ENCODE measurements at regions not wholly inside any gene's neighbourhood (a gene's known extent, or its start where the extent isn't known, plus 50 kb on each side); places are given as distances from the start of the nearest gene placed in this dataset.

DNA sequence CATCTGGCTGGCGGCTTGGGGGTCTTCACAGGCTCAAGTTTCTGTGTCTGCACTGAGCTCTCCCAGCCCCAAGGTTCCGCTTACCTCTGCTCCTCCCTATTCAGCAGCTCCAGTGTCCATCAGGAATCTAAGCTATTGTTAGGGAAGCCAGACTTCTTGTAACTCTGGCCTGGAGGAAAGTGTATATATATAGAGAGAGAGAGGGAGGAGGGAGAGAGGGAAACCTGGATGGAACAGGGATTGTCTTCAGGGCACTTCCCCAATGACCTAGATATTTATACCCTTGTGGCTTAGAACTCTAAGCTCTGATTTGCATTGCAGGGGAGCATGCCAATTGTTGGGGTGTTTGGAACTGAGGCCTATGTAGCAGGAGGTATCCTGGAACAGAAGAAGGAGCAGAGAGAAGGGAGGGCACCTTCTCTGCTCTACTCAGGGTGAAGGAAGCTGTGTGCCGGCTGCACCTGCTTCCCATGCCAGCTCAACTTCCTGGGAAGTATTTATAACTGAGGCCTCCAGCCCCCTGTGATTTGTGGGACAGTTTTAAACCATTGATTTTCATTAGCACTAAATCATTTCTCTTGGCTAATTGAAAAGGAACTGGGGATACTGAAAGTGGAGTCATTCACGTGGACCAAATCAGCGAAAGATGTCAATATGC is 70.9 kb downstream of the NAV1 start:
- no peak for TF ChIP-seq POLR2AphosphoS5 (IDR thresholded peaks at IDR 0.05; ENCODE audit: low read length)
- TF ChIP-seq TBL1XR1 (IDR thresholded peaks at IDR 0.05; ENCODE audit: low read depth, low read length) = no peak
- no peak for TF ChIP-seq SPI1 (IDR thresholded peaks at IDR 0.05; ENCODE audit: borderline replicate concordance, insufficient read depth, low read depth, low read length)
- TF ChIP-seq, protein P1, sequence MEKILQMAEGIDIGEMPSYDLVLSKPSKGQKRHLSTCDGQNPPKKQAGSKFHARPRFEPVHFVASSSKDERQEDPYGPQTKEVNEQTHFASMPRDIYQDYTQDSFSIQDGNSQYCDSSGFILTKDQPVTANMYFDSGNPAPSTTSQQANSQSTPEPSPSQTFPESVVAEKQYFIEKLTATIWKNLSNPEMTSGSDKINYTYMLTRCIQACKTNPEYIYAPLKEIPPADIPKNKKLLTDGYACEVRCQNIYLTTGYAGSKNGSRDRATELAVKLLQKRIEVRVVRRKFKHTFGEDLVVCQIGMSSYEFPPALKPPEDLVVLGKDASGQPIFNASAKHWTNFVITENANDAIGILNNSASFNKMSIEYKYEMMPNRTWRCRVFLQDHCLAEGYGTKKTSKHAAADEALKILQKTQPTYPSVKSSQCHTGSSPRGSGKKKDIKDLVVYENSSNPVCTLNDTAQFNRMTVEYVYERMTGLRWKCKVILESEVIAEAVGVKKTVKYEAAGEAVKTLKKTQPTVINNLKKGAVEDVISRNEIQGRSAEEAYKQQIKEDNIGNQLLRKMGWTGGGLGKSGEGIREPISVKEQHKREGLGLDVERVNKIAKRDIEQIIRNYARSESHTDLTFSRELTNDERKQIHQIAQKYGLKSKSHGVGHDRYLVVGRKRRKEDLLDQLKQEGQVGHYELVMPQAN (conservative IDR thresholded peaks at IDR 0.05) = no peak
- TF ChIP-seq, protein P2, sequence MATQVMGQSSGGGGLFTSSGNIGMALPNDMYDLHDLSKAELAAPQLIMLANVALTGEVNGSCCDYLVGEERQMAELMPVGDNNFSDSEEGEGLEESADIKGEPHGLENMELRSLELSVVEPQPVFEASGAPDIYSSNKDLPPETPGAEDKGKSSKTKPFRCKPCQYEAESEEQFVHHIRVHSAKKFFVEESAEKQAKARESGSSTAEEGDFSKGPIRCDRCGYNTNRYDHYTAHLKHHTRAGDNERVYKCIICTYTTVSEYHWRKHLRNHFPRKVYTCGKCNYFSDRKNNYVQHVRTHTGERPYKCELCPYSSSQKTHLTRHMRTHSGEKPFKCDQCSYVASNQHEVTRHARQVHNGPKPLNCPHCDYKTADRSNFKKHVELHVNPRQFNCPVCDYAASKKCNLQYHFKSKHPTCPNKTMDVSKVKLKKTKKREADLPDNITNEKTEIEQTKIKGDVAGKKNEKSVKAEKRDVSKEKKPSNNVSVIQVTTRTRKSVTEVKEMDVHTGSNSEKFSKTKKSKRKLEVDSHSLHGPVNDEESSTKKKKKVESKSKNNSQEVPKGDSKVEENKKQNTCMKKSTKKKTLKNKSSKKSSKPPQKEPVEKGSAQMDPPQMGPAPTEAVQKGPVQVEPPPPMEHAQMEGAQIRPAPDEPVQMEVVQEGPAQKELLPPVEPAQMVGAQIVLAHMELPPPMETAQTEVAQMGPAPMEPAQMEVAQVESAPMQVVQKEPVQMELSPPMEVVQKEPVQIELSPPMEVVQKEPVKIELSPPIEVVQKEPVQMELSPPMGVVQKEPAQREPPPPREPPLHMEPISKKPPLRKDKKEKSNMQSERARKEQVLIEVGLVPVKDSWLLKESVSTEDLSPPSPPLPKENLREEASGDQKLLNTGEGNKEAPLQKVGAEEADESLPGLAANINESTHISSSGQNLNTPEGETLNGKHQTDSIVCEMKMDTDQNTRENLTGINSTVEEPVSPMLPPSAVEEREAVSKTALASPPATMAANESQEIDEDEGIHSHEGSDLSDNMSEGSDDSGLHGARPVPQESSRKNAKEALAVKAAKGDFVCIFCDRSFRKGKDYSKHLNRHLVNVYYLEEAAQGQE (IDR thresholded peaks at IDR 0.05; ENCODE audit: low read depth, low read length) = no peak

All from GM12878 (cell line).